GM19452 (cell line): ENCODE measurements at regions not wholly inside any gene's neighbourhood (a gene's known extent, or its start where the extent isn't known, plus 50 kb on each side); places are given as distances from the start of the nearest gene placed in this dataset.

Experiments used
- ATAC-seq: cut with Tn5 transposase; IDR thresholded peaks from one replicate; pipeline ENCODE4 v1.9.1; 2021; ENCODE audit not compliant: unreplicated experiment

- ATAC-seq, result no peak
Observed at GRCh38 chr5:62691946-62692345, 113.3 kb downstream of the LRRC70 start.

GRCh38 chr5:62690421-62690820, 111.8 kb downstream of the LRRC70 start:
- no peak for ATAC-seq

- ATAC-seq, result no peak
Observed at GRCh38 chr5:62689599-62690368, 111.2 kb downstream of the LRRC70 start.

- ATAC-seq, result no peak
Observed at GRCh38 chr5:62686692-62687091, 108.1 kb downstream of the LRRC70 start.

- ATAC-seq, result no peak
Observed at GRCh38 chr5:62685221-62685620, 106.6 kb downstream of the LRRC70 start.

GRCh38 chr5:62684310-62684709, 105.7 kb downstream of the LRRC70 start:
- no peak for ATAC-seq

GRCh38 chr5:62682059-62682458, 103.4 kb downstream of the LRRC70 start:
- no peak for ATAC-seq

GRCh38 chr5:62681117-62681850, 102.7 kb downstream of the LRRC70 start:
- no peak for ATAC-seq

GRCh38 chr5:62680121-62680520, 101.5 kb downstream of the LRRC70 start:
- no peak for ATAC-seq
